Mesodermal cell (in vitro differentiated cells): ENCODE measurements at regions not wholly inside any gene's neighbourhood (a gene's known extent, or its start where the extent isn't known, plus 50 kb on each side); places are given as distances from the start of the nearest gene placed in this dataset.
"Not testable (repeated sequence)": the region's sequence is repeated elsewhere in the genome, so short reads cannot be mapped to it uniquely, and the experiment has no call there.

Experiments
- H3K27ac ChIP-seq: 2 replicates; pipeline ENCODE4 v1.7.0; 2013; ENCODE audit warnings: mild to moderate bottlenecking, low read depth, low read length, moderate library complexity; ENCODE audit not compliant: severe bottlenecking
- H3K36me3 ChIP-seq: 2 replicates; pipeline ENCODE4 v1.7.1; 2013; ENCODE audit warnings: mild to moderate bottlenecking, low read length, moderate library complexity; ENCODE audit not compliant: control insufficient read depth, insufficient read depth
- H3K4me1 ChIP-seq: one replicate; pipeline ENCODE4 v1.7.1; 2013; ENCODE audit warnings: mild to moderate bottlenecking, low read length; ENCODE audit not compliant: insufficient read depth, control insufficient read depth, poor library complexity, severe bottlenecking
- H3K4me3 ChIP-seq: 2 replicates; pipeline ENCODE4 v1.7.0; 2013; ENCODE audit warnings: low read length, control low read depth, mild to moderate bottlenecking; ENCODE audit not compliant: insufficient read depth, poor library complexity, severe bottlenecking; ENCODE audit errors: extremely low read depth
- H3K9me3 ChIP-seq: 2 replicates; pipeline ENCODE4 v1.7.1; 2013; ENCODE audit warnings: mild to moderate bottlenecking, low read length, moderate library complexity; ENCODE audit not compliant: control insufficient read depth
- WGBS, 2 experiments: methylation state at CpG; one replicate each; pipeline ENCODE4 v1.1.5; 2013; ENCODE audit warnings: missing lambda C conversion rate in 2 of 2; ENCODE audit not compliant: insufficient coverage in 2 of 2; 5-methylcytosine and 5-hydroxymethylcytosine counted together

DNA sequence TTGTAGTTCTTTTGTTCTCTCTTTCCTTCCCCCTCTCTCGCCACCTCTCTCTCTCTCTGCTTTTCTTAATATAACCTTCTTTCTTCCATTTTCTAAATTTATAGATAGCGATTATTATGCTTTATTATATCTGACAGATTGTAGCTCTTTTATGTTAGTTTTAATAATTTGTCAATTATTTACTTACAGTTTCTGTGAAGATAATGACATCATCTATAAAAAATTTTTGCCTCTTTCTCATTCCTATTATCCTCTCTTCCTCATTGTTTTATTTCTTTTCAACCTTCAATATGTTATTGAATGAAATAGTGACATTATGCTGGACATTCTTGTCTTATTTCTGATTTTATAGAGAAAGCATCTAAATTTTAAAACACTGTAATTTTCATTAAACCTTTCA is 469.6 kb upstream of the NRG3 start:
- Histone ChIP-seq H3K4me1 (no peaks in the 10 kb centered on the region), H3K4me3 (no peak overlapping the region), H3K36me3 (no peaks in the 10 kb centered on the region), H3K27ac (no peak overlapping the region), H3K9me3 (no peaks in the 10 kb centered on the region)
- WGBS, 2 experiments = no CpG with 5 or more reads among the region's 2 CpGs

GRCh38 chr10:81414038-81414437 is 461.0 kb upstream of the NRG3 start:
- Histone ChIP-seq H3K4me1 (no peaks in the 10 kb centered on the region), H3K27ac (no peak overlapping the region), H3K36me3 (no peaks in the 10 kb centered on the region), H3K9me3 (no peaks in the 10 kb centered on the region), H3K4me3 (no peak overlapping the region)
- 0% methylated on average over 1 of the region's 1 CpG; no CpG with 5 or more reads in 1 of the 2 experiments for WGBS, 2 experiments

GRCh38 chr10:81426722-81427121 is 448.3 kb upstream of the NRG3 start:
- Histone ChIP-seq H3K9me3 (no peaks in the 10 kb centered on the region), H3K4me1 (no peaks in the 10 kb centered on the region), H3K4me3 (no peak overlapping the region), H3K36me3 (no peaks in the 10 kb centered on the region), H3K27ac (no peak overlapping the region)

- WGBS, 2 experiments = 92% methylated on average over 2 of the region's 2 CpGs; no CpG with 5 or more reads in 1 of the 2 experiments
Measured at GRCh38 chr10:81428456-81429134, 446.4 kb upstream of the NRG3 start.

DNA sequence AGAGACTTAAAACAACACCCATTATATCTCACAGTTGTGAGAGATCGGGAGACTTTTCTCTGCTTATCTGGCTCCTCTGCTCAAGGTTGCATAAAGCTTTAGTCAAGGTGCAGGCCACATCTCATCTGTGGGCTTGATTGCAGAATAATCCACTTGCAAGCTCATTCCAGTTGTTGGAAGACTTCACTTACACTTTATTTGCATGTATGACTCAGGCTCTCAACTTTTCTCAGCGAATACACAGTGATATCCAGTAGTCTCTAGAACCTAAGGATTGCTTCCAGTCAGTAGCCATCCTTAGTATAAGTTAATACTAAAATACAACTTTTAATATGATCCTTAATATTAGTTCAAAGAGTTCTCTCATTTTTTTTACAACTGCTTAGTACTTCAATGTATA is 435.5 kb upstream of the NRG3 start:
- no peak overlapping the region for H3K27ac ChIP-seq
- H3K9me3 ChIP-seq = no peaks in the 10 kb centered on the region
- no peaks in the 10 kb centered on the region for H3K36me3 ChIP-seq
- WGBS, 2 experiments = 100% methylated on average over 1 of the region's 2 CpGs
- H3K4me3 ChIP-seq = no peak overlapping the region
- no peaks in the 10 kb centered on the region for H3K4me1 ChIP-seq

More at GRCh38 chr10:81428456-81429134, 446.4 kb upstream of the NRG3 start:
- Histone ChIP-seq H3K27ac (no peak overlapping the region), H3K4me3 (no peak overlapping the region), H3K9me3 (no peaks in the 10 kb centered on the region), H3K4me1 (no peaks in the 10 kb centered on the region), H3K36me3 (no peaks in the 10 kb centered on the region)

GRCh38 chr10:81441624-81442023 is 433.4 kb upstream of the NRG3 start:
- H3K36me3 ChIP-seq, H3K4me3 ChIP-seq, H3K4me1 ChIP-seq, H3K9me3 ChIP-seq, H3K27ac ChIP-seq: not testable (repeated sequence)
- 94 to 95% methylated on average over 14 to 17 of the region's 21 CpGs for WGBS, 2 experiments

DNA sequence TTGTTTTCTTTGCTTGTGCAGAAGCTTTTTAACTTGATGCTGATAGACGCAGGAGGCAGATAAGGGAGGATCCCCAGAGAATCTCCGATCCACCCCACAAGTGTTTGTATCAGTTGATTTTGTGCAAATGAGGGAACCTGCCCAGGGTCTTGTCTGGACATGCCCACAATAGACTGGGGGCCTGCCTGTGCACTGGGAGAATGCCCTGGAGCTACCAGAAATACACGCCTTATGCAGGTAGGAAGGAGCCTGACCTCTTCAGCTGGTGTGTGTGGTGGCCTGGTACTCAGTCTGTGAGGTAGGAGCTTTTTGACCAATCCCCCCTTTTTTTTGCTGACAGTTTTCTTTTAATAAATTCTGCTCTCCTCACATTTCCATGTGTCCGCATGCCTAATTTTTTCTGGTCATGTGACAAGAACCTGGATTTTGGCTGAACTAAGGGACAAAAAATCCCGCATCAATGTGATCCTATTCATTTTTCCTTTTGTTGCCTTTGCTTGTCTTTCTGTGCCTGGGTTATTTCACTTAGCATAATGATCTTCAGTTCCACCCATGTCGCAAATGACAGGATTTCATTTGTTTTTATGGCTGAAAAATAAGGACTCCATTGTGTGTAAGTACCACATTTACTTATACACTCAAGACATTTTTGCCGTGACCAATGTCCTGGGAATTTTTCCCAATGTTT is 430.6 kb upstream of the NRG3 start:
- H3K4me1 ChIP-seq = no peaks in the 10 kb centered on the region
- 80 to 95% methylated on average over 2 to 4 of the region's 7 CpGs for WGBS, 2 experiments
- H3K36me3 ChIP-seq = no peaks in the 10 kb centered on the region
- H3K4me3 ChIP-seq = peak overlapping the region; percentile 9
- H3K27ac ChIP-seq = no peak overlapping the region
- no peaks in the 10 kb centered on the region for H3K9me3 ChIP-seq

- Histone ChIP-seq H3K4me1 (no peaks in the 10 kb centered on the region), H3K27ac (no peak overlapping the region), H3K9me3 (no peaks in the 10 kb centered on the region), H3K36me3 (no peaks in the 10 kb centered on the region), H3K4me3 (no peak overlapping the region)
- WGBS, 2 experiments = 71 to 75% methylated on average over 1 of the region's 1 CpG
Measured at GRCh38 chr10:81450651-81451050, 424.3 kb upstream of the NRG3 start.

DNA sequence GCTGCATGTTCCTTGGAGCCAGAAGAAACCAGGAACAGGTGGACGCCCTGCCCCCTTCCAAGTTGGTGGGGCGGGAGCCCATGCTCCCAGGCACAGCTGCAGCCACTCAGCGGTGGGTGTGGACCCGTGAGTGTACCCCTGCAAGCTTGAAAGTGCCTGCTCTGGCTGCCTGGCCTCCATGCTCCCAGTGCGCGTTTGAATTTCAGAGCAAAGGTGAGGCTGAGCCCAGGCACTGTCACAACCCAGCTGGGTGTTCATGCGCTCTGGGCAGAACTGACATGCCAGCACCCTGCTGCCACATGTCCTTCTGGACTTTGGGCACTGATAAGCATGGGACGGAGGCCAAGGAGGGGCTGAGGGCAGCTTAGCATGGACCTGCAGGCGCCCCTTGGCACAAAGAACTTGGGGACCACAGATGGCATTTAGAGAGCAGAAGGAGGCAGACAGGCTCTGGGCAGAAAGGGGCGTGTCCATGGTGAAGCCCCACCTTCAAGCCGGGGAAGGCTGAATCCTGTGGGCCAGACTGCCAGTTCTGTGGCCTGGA is 402.0 kb upstream of the NRG3 start:
- Histone ChIP-seq H3K4me1 (no peaks in the 10 kb centered on the region), H3K9me3 (peaks cover 6% of the 10 kb centered on the region), H3K27ac (no peak overlapping the region), H3K36me3 (no peaks in the 10 kb centered on the region), H3K4me3 (no peak overlapping the region)
- 86 to 91% methylated on average over 10 to 11 of the region's 11 CpGs for WGBS, 2 experiments

GRCh38 chr10:81473755-81474154 is 401.2 kb upstream of the NRG3 start:
- Histone ChIP-seq H3K9me3 (peaks cover 6% of the 10 kb centered on the region), H3K4me3 (no peak overlapping the region), H3K27ac (no peak overlapping the region), H3K4me1 (no peaks in the 10 kb centered on the region), H3K36me3 (no peaks in the 10 kb centered on the region)
- WGBS, 2 experiments = 83 to 88% methylated on average over 2 to 4 of the region's 4 CpGs

GRCh38 chr10:81479316-81479715 is 395.7 kb upstream of the NRG3 start:
- Histone ChIP-seq H3K4me3 (no peak overlapping the region), H3K27ac (no peak overlapping the region), H3K36me3 (no peaks in the 10 kb centered on the region), H3K9me3 (no peaks in the 10 kb centered on the region), H3K4me1 (no peaks in the 10 kb centered on the region)
- 75% methylated on average over 2 of the region's 3 CpGs; no CpG with 5 or more reads in 1 of the 2 experiments for WGBS, 2 experiments
